B cell (primary cell): ENCODE measurements at regions not wholly inside any gene's neighbourhood (a gene's known extent, or its start where the extent isn't known, plus 50 kb on each side); places are given as distances from the start of the nearest gene placed in this dataset.
"Not testable (repeated sequence)": the region's sequence is repeated elsewhere in the genome, so short reads cannot be mapped to it uniquely, and the experiment has no call there.

ENCODE experiments used
- ATAC-seq: fragments of 200-7000 bp; cut with Tn5 transposase; one replicate; pipeline ENCODE4 v1.10.0; 2021; ENCODE audit warnings: low read depth, mild to moderate bottlenecking, moderate number of reproducible peaks, moderate library complexity
- CTCF ChIA-PET: fragments of 350-600 bp; sonication (Branson Sonifier 250); formaldehyde crosslinking; loops from one replicate; lab custom pipeline; 2021; ENCODE audit warnings: antibody characterized with exemption, inconsistent platforms; lab: Charles Lee
- POLR2A ChIA-PET: fragments of 350-600 bp; sonication (Branson Sonifier 250); formaldehyde crosslinking; loops from one replicate; lab custom pipeline; 2021; ENCODE audit warnings: antibody characterized with exemption; lab: Charles Lee
- DNase-seq: peaks from one replicate; pipeline ENCODE4 v3.0.0; 2013
- H2AFZ ChIP-seq: 2 replicates; pipeline ENCODE4 v1.6.1; 2012; ENCODE audit warnings: mild to moderate bottlenecking, low read depth, low read length; ENCODE audit not compliant: insufficient read depth, poor library complexity, severe bottlenecking
- H3K27ac ChIP-seq, 2 donors: 1 replicate in 1 of 2; 2 replicates in 1 of 2; pipeline ENCODE4 v1.5.1; 2012 to 2013; ENCODE audit warnings: low read length in 2 of 2, mild to moderate bottlenecking in 2 of 2, moderate library complexity in 1 of 2
- H3K27me3 ChIP-seq, 4 experiments: fragments of 200-600 bp in 1 of 4; sonication (generic) in 1 of 4; replicated peaks in 1 of 4; 1 replicate in 2 of 4; 2 replicates in 2 of 4; pipeline versions ENCODE4 v1.6.1 to v1.7.0; 2013 to 2016; ENCODE audit warnings: low read length in 3 of 4, mild to moderate bottlenecking in 2 of 4, mixed read lengths in 1 of 4, moderate library complexity in 1 of 4; ENCODE audit not compliant: insufficient read depth in 4 of 4, control insufficient read depth in 3 of 4; ENCODE audit errors: control extremely low read depth in 1 of 4
- H3K36me3 ChIP-seq, 2 experiments: replicated peaks in 1 of 2; 1 replicate in 1 of 2; 2 replicates in 1 of 2; pipeline versions ENCODE4 v1.6.1 to v1.7.1; 2013; ENCODE audit warnings: low read length in 1 of 2; ENCODE audit not compliant: insufficient read depth in 2 of 2, control insufficient read depth in 1 of 2; ENCODE audit errors: control extremely low read depth in 1 of 2, extremely low read depth in 1 of 2
- H3K4me1 ChIP-seq, 2 donors: fragments of 200-600 bp in 1 of 2; sonication (generic) in 1 of 2; 1 replicate in 1 of 2; 2 replicates in 1 of 2; pipeline versions ENCODE4 v1.5.1 to v1.6.1; 2013 to 2017; ENCODE audit warnings: low read length in 2 of 2; ENCODE audit not compliant: control insufficient read depth in 2 of 2, insufficient read depth in 2 of 2
- H3K4me2 ChIP-seq: replicated peaks from 2 replicates; pipeline ENCODE3; 2012; ENCODE audit warnings: mild to moderate bottlenecking, low read depth, low read length; ENCODE audit not compliant: poor library complexity, severe bottlenecking
- H3K4me3 ChIP-seq, 5 experiments: fragments of 200-600 bp in 1 of 5; sonication (generic) in 1 of 5; 1 replicate in 3 of 5; 2 replicates in 2 of 5; pipeline versions ENCODE4 v1.5.1 to v1.7.0; 2011 to 2016; ENCODE audit warnings: low read length in 4 of 5, mild to moderate bottlenecking in 4 of 5, low read depth in 2 of 5, control low read depth in 1 of 5, moderate library complexity in 1 of 5; ENCODE audit not compliant: insufficient read depth in 1 of 5; ENCODE audit errors: control extremely low read depth in 1 of 5, extremely low read depth in 1 of 5
- H3K79me2 ChIP-seq: fragments of 200-600 bp; sonication (generic); one replicate; pipeline ENCODE4 v1.6.0; 2016; ENCODE audit warnings: low read length; ENCODE audit not compliant: control insufficient read depth, insufficient read depth
- H3K9ac ChIP-seq: fragments of 200-600 bp; sonication (generic); 2 replicates; pipeline ENCODE4 v1.6.1; 2017; ENCODE audit warnings: mild to moderate bottlenecking, low read length, moderate library complexity
- H3K9me3 ChIP-seq, 3 donors: one replicate each; pipeline versions ENCODE4 v1.6.1 to v1.7.1; 2013; ENCODE audit warnings: low read length in 2 of 3; ENCODE audit not compliant: control insufficient read depth in 2 of 3, insufficient read depth in 1 of 3; ENCODE audit errors: control extremely low read depth in 1 of 3
- H4K20me1 ChIP-seq: 2 replicates; pipeline ENCODE4 v1.6.0; 2012; ENCODE audit warnings: mild to moderate bottlenecking, low read length; ENCODE audit not compliant: insufficient read depth, control insufficient read depth, poor library complexity, severe bottlenecking
- H3K27ac Mint-ChIP-seq: one replicate; pipeline ENCODE4 v1.8.0; 2021; ENCODE audit warnings: mixed read lengths
- H3K27me3 Mint-ChIP-seq: one replicate; pipeline ENCODE4 v1.8.0; 2021; ENCODE audit warnings: mixed read lengths
- H3K4me1 Mint-ChIP-seq: one replicate; pipeline ENCODE4 v1.8.0; 2021; ENCODE audit warnings: mixed read lengths
- H3K4me3 Mint-ChIP-seq: one replicate; pipeline ENCODE4 v1.8.0; 2021; ENCODE audit warnings: mixed read lengths
- H3K9me3 Mint-ChIP-seq: one replicate; pipeline ENCODE4 v1.8.0; 2022; ENCODE audit warnings: mixed read lengths; ENCODE audit not compliant: insufficient read depth
- CTCF ChIP-seq: fragments of 200-600 bp; IDR thresholded peaks from one replicate; pipeline ENCODE4 v1.8.0; 2022; ENCODE audit warnings: antibody characterized with exemption, mild to moderate bottlenecking
- EZH2 ChIP-seq: IDR thresholded peaks from 2 replicates; pipeline ENCODE4 v1.6.1; 2012; ENCODE audit warnings: borderline replicate concordance, low read depth, mild to moderate bottlenecking, moderate library complexity, low read length; ENCODE audit not compliant: insufficient read depth, poor library complexity, severe bottlenecking
- WGBS: methylation state at CpG from one replicate; pipeline ENCODE4 v1.1.5; 2013; ENCODE audit warnings: missing lambda C conversion rate; ENCODE audit not compliant: insufficient coverage; 5-methylcytosine and 5-hydroxymethylcytosine counted together
- intact Hi-C: fragments of 100-400 bp; cut with micrococcal nuclease; formaldehyde crosslinking; loops from one replicate; pipeline ENCODE4 v1.10.0; 2022

DNA sequence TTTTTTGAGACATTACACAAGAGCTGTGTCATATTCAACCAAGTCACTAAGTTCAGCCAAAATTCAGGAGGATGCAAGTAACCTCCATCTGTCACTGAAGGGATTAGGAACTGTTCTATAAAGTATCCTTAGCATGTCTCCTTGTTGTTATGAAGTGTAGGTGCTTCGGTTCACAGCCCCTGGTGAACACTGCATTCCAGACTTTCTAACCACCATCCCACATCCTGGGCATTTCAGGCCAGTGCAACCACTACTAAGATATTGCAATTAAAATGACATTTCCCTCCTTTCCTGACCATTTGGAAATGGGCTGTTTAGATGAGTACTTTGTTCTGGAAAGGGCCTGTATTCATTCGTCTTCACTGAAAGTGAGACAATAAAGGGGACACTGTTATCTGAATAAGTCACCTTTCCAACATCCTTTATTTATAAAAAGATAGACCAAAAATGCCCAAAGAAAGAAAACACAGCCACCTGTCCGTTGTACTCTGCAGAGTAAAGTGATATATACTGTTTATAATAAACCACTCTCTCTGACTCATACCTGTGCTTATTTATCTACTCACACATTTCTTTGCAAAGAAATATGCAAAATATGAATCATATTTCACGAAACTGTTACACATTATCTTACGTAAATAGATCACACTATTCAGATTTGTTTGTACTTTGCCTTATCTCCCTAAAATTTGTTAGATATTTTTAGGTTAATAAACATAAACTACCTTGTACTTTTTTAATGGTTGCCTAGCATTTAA lies 861.9 kb downstream of the CDH18 start:
- no peak for ATAC-seq
- H2AFZ ChIP-seq, result no peak overlapping the region
- H3K9me3 ChIP-seq, result peaks cover 0 to 6% (median 0%) of the 10 kb centered on the region in 3 donors
- no peak overlapping the region for H3K4me3 Mint-ChIP-seq
- H3K4me2 ChIP-seq, result no peak overlapping the region
- H4K20me1 ChIP-seq, result no peaks in the 10 kb centered on the region
- peaks cover 2% of the 10 kb centered on the region for H3K9me3 Mint-ChIP-seq
- H3K4me1 ChIP-seq, result no peaks in the 10 kb centered on the region
- DNase-seq, result no peak
- no peak overlapping the region for H3K4me3 ChIP-seq
- H3K4me1 Mint-ChIP-seq, result no peaks in the 10 kb centered on the region
- TF ChIP-seq EZH2 (no peak), CTCF (no peak)
- no peaks in the 10 kb centered on the region for H3K27me3 ChIP-seq
- ChIA-PET CTCF (no interaction called here), POLR2A (no interaction called here)
- no peak overlapping the region for H3K9ac ChIP-seq
- H3K27ac Mint-ChIP-seq, result no peak overlapping the region
- H3K36me3 ChIP-seq, result no peaks in the 10 kb centered on the region
- WGBS, result no CpG with 5 or more reads among the region's 5 CpGs
- intact Hi-C loops, result no loop called here
- H3K79me2 ChIP-seq, result no peaks in the 10 kb centered on the region
- H3K27me3 Mint-ChIP-seq, result no peaks in the 10 kb centered on the region
- H3K27ac ChIP-seq, result no peak overlapping the region

DNA sequence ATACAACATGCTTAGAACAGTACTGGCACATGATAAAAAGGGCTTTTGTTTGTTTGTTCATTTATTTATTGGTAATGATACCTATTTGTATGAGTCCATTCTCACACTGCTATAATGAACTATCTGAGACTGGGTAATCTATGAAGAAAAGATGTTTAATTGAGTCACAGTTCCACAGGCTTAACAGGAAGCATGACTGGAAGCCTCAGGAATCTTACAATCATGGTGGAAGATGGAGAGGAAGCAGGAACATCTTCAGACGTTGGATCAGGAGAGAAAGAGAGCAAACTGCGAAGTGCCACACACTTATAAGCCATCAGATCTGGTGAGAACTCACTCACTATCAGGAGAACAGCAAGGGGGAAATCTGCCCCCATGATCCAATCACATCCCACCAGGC lies 847.7 kb downstream of the CDH18 start:
- no peak overlapping the region for H3K27ac Mint-ChIP-seq
- no peak overlapping the region for H3K4me3 ChIP-seq
- H3K9me3 ChIP-seq, result peaks cover 0 to 4% (median 0%) of the 10 kb centered on the region in 3 donors
- TF ChIP-seq CTCF, result no peak
- TF ChIP-seq EZH2, result no peak
- no peaks in the 10 kb centered on the region for H3K4me1 ChIP-seq
- no peaks in the 10 kb centered on the region for H4K20me1 ChIP-seq
- intact Hi-C loops, result no loop called here
- no CpG with 5 or more reads among the region's 2 CpGs for WGBS
- ChIA-PET CTCF (no interaction called here), POLR2A (no interaction called here)
- H3K4me3 Mint-ChIP-seq, result no peak overlapping the region
- H3K9ac ChIP-seq, result no peak overlapping the region
- H3K4me2 ChIP-seq, result no peak overlapping the region
- no peaks in the 10 kb centered on the region for H3K9me3 Mint-ChIP-seq
- H3K36me3 ChIP-seq, result no peaks in the 10 kb centered on the region
- ATAC-seq, result no peak
- no peaks in the 10 kb centered on the region for H3K79me2 ChIP-seq
- no peak for DNase-seq
- no peaks in the 10 kb centered on the region for H3K27me3 ChIP-seq
- no peaks in the 10 kb centered on the region for H3K27me3 Mint-ChIP-seq
- no peak overlapping the region for H3K27ac ChIP-seq
- H2AFZ ChIP-seq, result no peak overlapping the region
- H3K4me1 Mint-ChIP-seq, result no peaks in the 10 kb centered on the region

DNA sequence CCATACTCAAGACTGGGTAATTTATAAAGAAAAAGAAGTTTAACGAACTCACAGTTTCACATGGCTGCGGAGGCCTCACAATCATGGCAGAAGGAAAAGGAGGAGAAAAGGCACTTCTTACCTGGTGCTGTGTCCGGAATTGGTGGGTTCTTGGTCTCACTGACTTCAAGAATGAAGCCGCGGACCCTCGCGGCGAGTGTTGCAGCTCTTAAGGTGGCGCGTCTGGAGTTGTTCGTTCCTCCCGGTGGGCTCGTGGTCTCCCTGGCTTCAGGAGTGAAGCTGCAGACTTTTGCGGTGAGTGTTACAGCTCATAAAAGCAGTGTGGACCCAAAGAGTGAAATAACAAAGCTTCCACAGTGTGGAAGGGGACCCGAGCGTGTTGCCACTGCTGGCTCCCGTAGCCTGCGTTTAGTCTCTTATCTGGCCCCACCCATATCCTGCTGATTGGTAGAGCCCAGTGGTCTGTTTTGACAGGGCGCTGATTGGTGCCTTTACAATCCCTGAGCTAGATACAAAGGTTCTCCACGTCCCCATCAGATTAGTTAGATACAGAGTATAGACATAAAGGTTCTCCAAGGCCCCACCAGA lies 846.0 kb downstream of the CDH18 start:
- H2AFZ ChIP-seq, H3K36me3 ChIP-seq, CTCF ChIA-PET, H3K4me1 Mint-ChIP-seq, H3K9me3 ChIP-seq, H3K4me3 ChIP-seq, H3K27ac ChIP-seq, DNase-seq, H3K4me3 Mint-ChIP-seq, H3K27me3 ChIP-seq, H3K4me1 ChIP-seq, H3K4me2 ChIP-seq, H3K27me3 Mint-ChIP-seq, H4K20me1 ChIP-seq, H3K9me3 Mint-ChIP-seq, H3K79me2 ChIP-seq, H3K27ac Mint-ChIP-seq, intact Hi-C loops, H3K9ac ChIP-seq, ATAC-seq, POLR2A ChIA-PET: not testable (repeated sequence)
- 92% methylated on average over 18 of the region's 20 CpGs for WGBS
